Stimulated activated naive CD8-positive, alpha-beta T cell treated with anti-CD3 and anti-CD28 coated beads, Interleukin-15, Interleukin-2, amounts not matched to agents 100 ng/mL and 50 ng/mL, for 24 hours (primary cell): ENCODE measurements at regions not wholly inside any gene's neighbourhood (a gene's known extent, or its start where the extent isn't known, plus 50 kb on each side); places are given as distances from the start of the nearest gene placed in this dataset.

ENCODE experiments used
- H3K27ac Mint-ChIP-seq: one replicate; pipeline ENCODE4 v1.8.0; 2021; ENCODE audit warnings: mild to moderate bottlenecking, mixed read lengths
- H3K27me3 Mint-ChIP-seq: one replicate; pipeline ENCODE4 v1.8.0; 2021; ENCODE audit warnings: mixed read lengths
- H3K36me3 Mint-ChIP-seq: one replicate; pipeline ENCODE4 v1.8.0; 2021; ENCODE audit warnings: low read depth, mixed read lengths
- H3K4me1 Mint-ChIP-seq: one replicate; pipeline ENCODE4 v1.8.0; 2021; ENCODE audit warnings: low read depth, mixed read lengths
- H3K4me3 Mint-ChIP-seq: one replicate; pipeline ENCODE4 v1.8.0; 2021; ENCODE audit warnings: mild to moderate bottlenecking, mixed read lengths
- H3K9me3 Mint-ChIP-seq: one replicate; pipeline ENCODE4 v1.8.0; 2021; ENCODE audit warnings: mixed read lengths

- H3K36me3 Mint-ChIP-seq: no peaks in the 10 kb centered on the region
- H3K27ac Mint-ChIP-seq: no peak overlapping the region
- no peaks in the 10 kb centered on the region for H3K4me1 Mint-ChIP-seq
- peaks cover 16% of the 10 kb centered on the region for H3K9me3 Mint-ChIP-seq
- no peaks in the 10 kb centered on the region for H3K27me3 Mint-ChIP-seq
- no peak overlapping the region for H3K4me3 Mint-ChIP-seq
These were observed 210.6 kb upstream of the CDH4 start for GRCh38 chr20:61041481-61041880.

- no peak overlapping the region for H3K27ac Mint-ChIP-seq
- H3K4me3 Mint-ChIP-seq: no peak overlapping the region
- H3K4me1 Mint-ChIP-seq: no peaks in the 10 kb centered on the region
- no peaks in the 10 kb centered on the region for H3K36me3 Mint-ChIP-seq
- H3K9me3 Mint-ChIP-seq: peaks cover 3% of the 10 kb centered on the region
- no peaks in the 10 kb centered on the region for H3K27me3 Mint-ChIP-seq
These were observed 209.3 kb upstream of the CDH4 start for GRCh38 chr20:61042506-61043385.

DNA sequence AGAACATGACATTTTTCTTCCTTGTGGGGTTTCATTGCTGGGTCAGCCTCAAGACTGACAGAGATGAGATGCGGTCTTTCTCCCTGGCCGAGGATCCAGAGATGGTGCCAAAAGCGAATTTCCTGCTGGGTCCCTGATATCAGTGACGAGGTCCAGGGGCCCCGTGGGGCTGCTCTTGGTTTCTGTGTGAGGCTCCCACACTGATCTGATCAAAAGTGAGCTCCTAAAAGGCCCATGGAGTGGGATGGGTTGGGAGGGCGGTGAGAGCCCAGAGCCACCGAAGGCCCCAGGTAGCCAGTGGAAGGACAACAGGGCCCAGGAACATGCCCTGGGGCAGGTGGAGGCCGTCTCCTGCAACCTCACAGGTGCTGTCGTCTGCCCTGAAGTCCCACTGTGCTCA, 208.4 kb upstream of the CDH4 start:
- Mint-ChIP-seq H3K27ac (no peak overlapping the region), H3K36me3 (no peaks in the 10 kb centered on the region), H3K4me3 (no peak overlapping the region), H3K9me3 (peaks cover under 1% of the 10 kb centered on the region), H3K4me1 (no peaks in the 10 kb centered on the region), H3K27me3 (no peaks in the 10 kb centered on the region)

DNA sequence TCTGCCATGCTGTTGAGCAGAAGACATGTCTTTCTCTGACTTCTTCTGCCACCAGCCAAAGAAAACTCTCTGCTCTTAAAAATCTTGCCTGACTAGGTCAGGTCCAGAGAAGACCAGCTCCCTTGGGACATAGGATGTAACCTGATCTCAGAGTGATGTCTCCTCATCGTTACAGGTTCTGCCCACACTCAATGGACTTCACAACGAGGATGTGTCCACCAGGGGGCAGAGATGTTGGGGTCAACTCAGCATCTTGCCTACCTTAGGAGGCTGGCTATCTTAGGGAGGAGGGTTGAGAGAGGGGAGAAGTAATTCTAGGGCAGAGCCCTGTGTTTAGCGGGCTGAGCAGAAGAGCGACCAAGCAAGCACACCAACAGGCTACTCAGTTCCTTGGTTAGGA, 207.6 kb upstream of the CDH4 start:
- peaks cover 3% of the 10 kb centered on the region for H3K9me3 Mint-ChIP-seq
- no peaks in the 10 kb centered on the region for H3K27me3 Mint-ChIP-seq
- H3K27ac Mint-ChIP-seq: no peak overlapping the region
- no peak overlapping the region for H3K4me3 Mint-ChIP-seq
- H3K36me3 Mint-ChIP-seq: no peaks in the 10 kb centered on the region
- H3K4me1 Mint-ChIP-seq: no peaks in the 10 kb centered on the region

DNA sequence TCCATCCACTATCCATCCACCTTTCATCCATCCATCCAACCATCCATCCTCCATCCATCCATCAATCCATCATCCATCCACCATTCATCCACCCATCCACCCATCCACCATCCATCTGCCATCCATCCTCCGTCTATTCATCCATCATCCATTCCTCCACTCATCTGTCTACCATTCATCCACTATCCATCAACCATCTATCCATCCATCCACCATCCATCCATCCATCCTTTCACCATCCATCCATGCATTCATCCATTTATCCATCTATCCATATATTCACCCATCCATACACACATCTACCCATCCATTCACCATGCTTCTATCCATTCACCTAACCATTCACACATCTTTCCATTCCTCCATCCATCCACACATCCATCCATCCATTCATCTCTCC, 207.0 kb upstream of the CDH4 start:
- Mint-ChIP-seq H3K27me3 (no peaks in the 10 kb centered on the region), H3K4me3 (no peak overlapping the region)

DNA sequence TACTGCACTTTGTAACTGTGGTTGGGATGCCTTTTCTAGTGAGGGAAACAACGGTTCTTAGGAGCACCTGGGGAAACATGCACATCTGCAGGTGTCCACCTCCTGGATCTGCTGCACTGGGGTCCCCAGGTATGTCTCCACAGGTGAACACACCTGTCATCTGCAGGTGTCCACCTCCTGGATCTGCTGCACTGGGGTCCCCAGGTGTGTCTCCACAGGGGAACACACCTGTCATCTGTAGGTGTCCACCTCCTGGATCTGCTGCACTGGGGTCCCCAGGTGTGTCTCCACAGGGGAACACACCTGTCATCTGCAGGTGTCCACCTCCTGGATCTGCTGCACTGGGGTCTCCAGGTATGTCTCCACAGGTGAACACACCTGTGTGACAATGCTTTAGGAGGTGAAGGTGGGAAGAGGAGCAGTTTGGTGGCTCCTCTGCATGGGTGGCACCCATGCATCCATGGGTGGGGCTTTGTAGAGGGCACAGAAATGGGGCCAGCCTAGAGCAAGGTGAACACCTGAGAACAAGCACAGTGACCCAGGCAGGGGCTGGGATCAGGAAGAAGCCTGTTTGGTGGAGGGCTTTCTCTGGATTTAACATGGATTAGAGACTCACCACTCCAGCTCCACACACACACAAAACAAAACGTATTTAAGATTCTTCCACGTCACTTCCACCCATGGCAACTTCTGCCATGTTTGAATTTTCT, 206.0 kb upstream of the CDH4 start:
- Mint-ChIP-seq H3K4me3 (no peak overlapping the region), H3K27me3 (no peaks in the 10 kb centered on the region), H3K27ac (no peak overlapping the region), H3K9me3 (peaks cover 3% of the 10 kb centered on the region), H3K4me1 (no peaks in the 10 kb centered on the region), H3K36me3 (no peaks in the 10 kb centered on the region)

More for the DNA sequence above, 207.0 kb upstream of the CDH4 start:
- no peaks in the 10 kb centered on the region for H3K4me1 Mint-ChIP-seq
- H3K27ac Mint-ChIP-seq: no peak overlapping the region
- no peaks in the 10 kb centered on the region for H3K36me3 Mint-ChIP-seq
- H3K9me3 Mint-ChIP-seq: peaks cover 3% of the 10 kb centered on the region

DNA sequence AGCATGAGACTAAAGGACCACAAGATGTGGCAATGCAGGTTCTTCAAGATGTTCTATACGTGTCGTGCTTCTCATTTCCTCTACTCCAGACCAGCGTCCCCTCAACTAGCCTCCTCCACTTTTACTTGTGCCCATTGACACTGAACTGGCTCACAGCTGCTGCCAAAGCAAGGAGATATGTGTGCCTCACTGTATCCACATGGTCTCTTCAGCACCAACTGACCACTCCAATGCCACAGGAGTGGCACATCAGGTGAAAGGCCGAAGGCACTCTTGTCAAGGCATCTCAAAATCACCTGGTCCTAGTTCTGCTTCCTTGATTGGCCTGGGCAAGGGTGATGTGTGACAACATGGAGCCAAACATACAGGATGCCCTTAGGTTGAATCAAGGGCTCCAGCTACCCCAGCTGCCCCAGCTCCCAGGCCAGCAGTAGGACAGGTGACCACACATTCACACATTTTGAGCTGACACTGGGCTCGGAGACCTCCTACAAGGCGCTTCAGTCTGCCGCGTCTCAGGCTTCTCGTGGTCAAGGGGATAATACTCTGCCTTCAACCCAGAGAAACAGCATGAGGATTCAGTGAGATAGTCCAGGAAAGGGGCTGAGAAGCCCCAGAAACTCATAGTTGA, 205.2 kb upstream of the CDH4 start:
- Mint-ChIP-seq H3K4me3 (no peak overlapping the region), H3K27me3 (no peaks in the 10 kb centered on the region), H3K36me3 (no peaks in the 10 kb centered on the region), H3K4me1 (no peaks in the 10 kb centered on the region), H3K27ac (no peak overlapping the region), H3K9me3 (peaks cover 3% of the 10 kb centered on the region)

DNA sequence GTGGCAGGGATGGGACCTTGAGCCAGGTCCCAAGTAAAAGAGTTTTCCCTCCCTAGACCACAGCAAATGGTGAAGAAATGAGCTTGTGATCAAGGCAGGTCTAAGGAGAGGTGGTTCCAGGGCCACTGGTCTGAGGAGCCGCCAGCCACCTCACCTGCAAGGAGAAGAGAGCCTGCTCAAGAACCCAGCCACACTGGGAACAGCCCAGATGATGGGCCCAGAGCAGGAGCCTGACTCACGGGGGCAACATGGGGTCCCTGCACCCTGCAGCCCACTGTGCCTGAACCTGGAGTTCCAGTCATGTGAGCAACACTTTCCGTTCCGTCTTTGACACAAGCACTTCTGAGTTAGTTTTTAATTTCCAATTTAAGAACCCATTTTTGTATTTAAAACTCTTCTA, 204.5 kb upstream of the CDH4 start:
- no peak overlapping the region for H3K27ac Mint-ChIP-seq
- H3K9me3 Mint-ChIP-seq: peaks cover 3% of the 10 kb centered on the region
- H3K36me3 Mint-ChIP-seq: no peaks in the 10 kb centered on the region
- H3K4me1 Mint-ChIP-seq: no peaks in the 10 kb centered on the region
- H3K27me3 Mint-ChIP-seq: no peaks in the 10 kb centered on the region
- no peak overlapping the region for H3K4me3 Mint-ChIP-seq

- H3K27ac Mint-ChIP-seq: no peak overlapping the region
- H3K4me3 Mint-ChIP-seq: no peak overlapping the region
- peaks cover 3% of the 10 kb centered on the region for H3K9me3 Mint-ChIP-seq
- H3K4me1 Mint-ChIP-seq: no peaks in the 10 kb centered on the region
- no peaks in the 10 kb centered on the region for H3K27me3 Mint-ChIP-seq
- H3K36me3 Mint-ChIP-seq: no peaks in the 10 kb centered on the region
These were observed 203.8 kb upstream of the CDH4 start for GRCh38 chr20:61048302-61048701.

DNA sequence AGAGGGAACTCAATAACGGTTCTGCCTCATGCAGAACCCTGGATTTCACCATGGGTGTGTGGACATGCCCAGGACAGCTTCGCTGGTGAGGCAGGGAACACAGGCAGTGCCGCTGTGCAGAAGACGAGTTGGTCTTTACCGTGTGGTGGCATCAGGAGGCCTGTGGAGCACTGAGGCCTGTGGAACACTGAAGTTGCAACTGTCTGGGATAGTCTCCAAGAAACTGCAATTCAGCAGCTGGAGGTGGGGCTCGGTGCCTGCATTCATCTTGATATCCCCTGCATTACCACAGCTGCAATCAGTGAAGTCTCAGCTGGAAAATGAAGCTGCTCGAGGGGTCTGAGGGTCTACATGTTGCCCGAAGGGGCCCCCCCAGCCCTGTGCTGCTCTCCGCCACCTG, 202.4 kb upstream of the CDH4 start:
- H3K27ac Mint-ChIP-seq: no peak overlapping the region
- peaks cover 3% of the 10 kb centered on the region for H3K9me3 Mint-ChIP-seq
- no peaks in the 10 kb centered on the region for H3K36me3 Mint-ChIP-seq
- H3K27me3 Mint-ChIP-seq: no peaks in the 10 kb centered on the region
- H3K4me1 Mint-ChIP-seq: no peaks in the 10 kb centered on the region
- no peak overlapping the region for H3K4me3 Mint-ChIP-seq

DNA sequence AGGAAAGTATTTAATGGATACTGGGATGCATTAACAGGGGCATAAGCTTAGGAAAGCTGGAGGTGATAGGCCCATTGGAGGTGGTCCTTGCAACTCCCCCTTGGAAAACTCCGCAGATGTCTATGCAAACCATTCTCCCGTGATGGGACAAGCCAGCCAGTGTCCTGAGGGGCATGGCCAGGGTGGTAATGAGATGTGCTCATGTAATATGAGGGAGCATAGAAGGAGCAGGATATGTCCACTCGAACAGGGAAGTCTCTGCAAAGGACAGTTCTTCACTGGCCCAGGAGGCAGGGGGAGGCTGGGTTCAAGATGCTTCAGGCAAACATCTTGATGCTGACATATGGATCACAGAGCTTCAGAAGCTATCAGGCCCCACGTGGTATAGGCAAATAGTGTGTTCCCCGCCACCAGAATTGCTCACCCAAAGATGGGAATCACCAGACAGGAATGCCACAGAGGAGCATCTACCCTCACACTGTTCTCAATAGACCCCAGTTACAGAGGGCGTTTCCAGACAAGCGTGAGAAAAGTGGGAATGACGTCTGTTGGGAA, 201.6 kb upstream of the CDH4 start:
- Mint-ChIP-seq H3K27me3 (no peaks in the 10 kb centered on the region), H3K4me3 (no peak overlapping the region), H3K36me3 (no peaks in the 10 kb centered on the region), H3K9me3 (peaks cover 3% of the 10 kb centered on the region), H3K4me1 (no peaks in the 10 kb centered on the region), H3K27ac (no peak overlapping the region)

DNA sequence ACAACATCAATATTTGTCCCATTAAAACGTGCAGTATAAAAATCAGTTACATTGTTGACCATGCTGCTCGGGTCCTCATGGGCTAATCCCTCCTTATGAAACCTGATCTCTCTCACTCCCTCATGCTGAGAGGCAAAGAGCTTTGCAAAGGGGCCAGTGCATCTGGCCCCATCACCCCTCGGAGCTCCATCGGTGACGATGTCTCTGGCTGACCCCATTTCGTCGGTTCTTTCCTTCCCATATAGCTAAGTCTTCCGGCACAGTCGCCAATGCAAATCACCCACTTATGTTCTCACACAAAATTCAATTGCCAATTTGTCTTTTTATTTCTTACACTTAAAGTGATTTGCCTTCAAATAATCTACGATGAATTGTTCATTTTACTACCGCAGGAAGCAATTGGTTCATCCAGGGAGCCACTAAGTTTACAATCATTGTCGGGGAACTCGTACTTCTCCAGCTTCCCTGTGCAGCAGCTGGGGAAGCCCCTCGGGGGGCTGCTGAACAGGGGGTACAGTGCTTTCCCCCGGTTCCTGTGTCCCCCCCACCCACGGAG, 199.8 kb upstream of the CDH4 start:
- no peaks in the 10 kb centered on the region for H3K27me3 Mint-ChIP-seq
- no peak overlapping the region for H3K4me3 Mint-ChIP-seq
- no peaks in the 10 kb centered on the region for H3K4me1 Mint-ChIP-seq
- H3K27ac Mint-ChIP-seq: peak overlapping the region; percentile 45
- H3K9me3 Mint-ChIP-seq: peaks cover 3% of the 10 kb centered on the region
- H3K36me3 Mint-ChIP-seq: no peaks in the 10 kb centered on the region

DNA sequence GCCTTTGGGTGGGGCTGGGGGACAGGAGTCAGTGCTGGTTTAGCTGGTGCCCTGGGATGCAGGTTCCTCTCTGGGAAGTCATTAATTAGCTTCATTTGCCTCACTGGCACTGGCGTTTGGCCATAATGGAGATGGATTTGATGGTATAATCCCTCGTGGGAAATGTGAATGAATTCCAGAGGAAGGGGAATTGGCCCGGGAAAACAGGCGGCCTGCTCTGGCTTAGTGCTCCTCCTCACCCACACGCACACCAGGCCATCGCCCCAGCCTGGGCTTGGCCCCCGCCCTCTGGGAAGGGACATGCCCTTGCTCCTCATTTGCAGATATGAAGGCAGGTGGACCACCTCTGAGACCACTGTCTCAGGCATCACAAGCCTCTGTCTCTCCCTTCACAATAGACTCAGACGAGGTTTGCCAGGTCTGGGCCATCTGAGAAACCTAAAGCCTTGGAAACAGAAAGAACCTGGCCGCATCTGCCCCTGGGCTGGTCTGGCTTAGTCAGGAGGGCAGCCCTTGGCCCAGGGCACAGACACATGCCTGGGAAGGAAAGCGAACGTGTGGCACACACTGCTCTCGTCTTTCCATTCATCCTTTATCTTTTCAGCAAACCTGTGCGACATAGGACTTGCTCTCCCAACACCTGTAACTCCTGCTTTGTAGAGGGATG, 199.2 kb upstream of the CDH4 start:
- Mint-ChIP-seq H3K4me1 (no peaks in the 10 kb centered on the region), H3K36me3 (no peaks in the 10 kb centered on the region), H3K9me3 (peaks cover 3% of the 10 kb centered on the region), H3K27ac (no peak overlapping the region), H3K4me3 (no peak overlapping the region), H3K27me3 (no peaks in the 10 kb centered on the region)

GRCh38 chr20:61053487-61053886, 198.6 kb upstream of the CDH4 start:
- Mint-ChIP-seq H3K36me3 (no peaks in the 10 kb centered on the region), H3K4me1 (no peaks in the 10 kb centered on the region), H3K9me3 (peaks cover 3% of the 10 kb centered on the region), H3K27me3 (no peaks in the 10 kb centered on the region), H3K27ac (no peak overlapping the region), H3K4me3 (no peak overlapping the region)
